GM19035 (cell line): ENCODE measurements at regions not wholly inside any gene's neighbourhood (a gene's known extent, or its start where the extent isn't known, plus 50 kb on each side); places are given as distances from the start of the nearest gene placed in this dataset.
"Not testable (repeated sequence)": the region's sequence is repeated elsewhere in the genome, so short reads cannot be mapped to it uniquely, and the experiment has no call there.

ENCODE experiments used
- ATAC-seq: cut with Tn5 transposase; IDR thresholded peaks from one replicate; pipeline ENCODE4 v1.9.1; 2021; ENCODE audit not compliant: unreplicated experiment

GRCh38 chr13:50261130-50261901, 246.1 kb downstream of the KCNRG start:
- no peak for ATAC-seq

GRCh38 chr13:50267066-50267465, 251.8 kb downstream of the KCNRG start:
- no peak for ATAC-seq

- ATAC-seq, result no peak
These were observed 252.7 kb downstream of the KCNRG start for GRCh38 chr13:50267917-50268316.

- no peak for ATAC-seq
These were observed 253.3 kb downstream of the KCNRG start for GRCh38 chr13:50268500-50268899.

- ATAC-seq, result no peak
These were observed 258.9 kb downstream of the KCNRG start for GRCh38 chr13:50274181-50274580.

- ATAC-seq, result no peak
These were observed 260.3 kb downstream of the KCNRG start for GRCh38 chr13:50275392-50276063.

GRCh38 chr13:50276550-50276949, 261.3 kb downstream of the KCNRG start:
- no peak for ATAC-seq

GRCh38 chr13:50277127-50277526, 261.9 kb downstream of the KCNRG start:
- ATAC-seq, result no peak

GRCh38 chr13:50277906-50278305, 262.7 kb downstream of the KCNRG start:
- ATAC-seq, result no peak

GRCh38 chr13:50280441-50280937, 265.2 kb downstream of the KCNRG start:
- ATAC-seq, result no peak

- no peak for ATAC-seq
These were observed 266.8 kb downstream of the KCNRG start for GRCh38 chr13:50282016-50282415.

- no peak for ATAC-seq
These were observed 267.8 kb downstream of the KCNRG start for GRCh38 chr13:50283017-50283416.

- ATAC-seq, result peak; percentile 69
These were observed 269.3 kb downstream of the KCNRG start for GRCh38 chr13:50284540-50284939.

- ATAC-seq, result no peak
These were observed 270.0 kb downstream of the KCNRG start for GRCh38 chr13:50285283-50285682.

GRCh38 chr13:50286324-50286723, 271.1 kb downstream of the KCNRG start:
- no peak for ATAC-seq

GRCh38 chr13:50290186-50290585, 274.9 kb downstream of the KCNRG start:
- ATAC-seq, result no peak

- no peak for ATAC-seq
These were observed 276.4 kb downstream of the KCNRG start for GRCh38 chr13:50291611-50292010.

- no peak for ATAC-seq
These were observed 276.8 kb downstream of the KCNRG start for GRCh38 chr13:50292081-50292480.

GRCh38 chr13:50294425-50294824, 279.2 kb downstream of the KCNRG start:
- ATAC-seq, result not testable (repeated sequence)

GRCh38 chr13:50299546-50300249, 284.5 kb downstream of the KCNRG start:
- no peak for ATAC-seq

GRCh38 chr13:50303963-50304721, 288.9 kb downstream of the KCNRG start:
- no peak for ATAC-seq
